Prostate gland (tissue), 2 donors: ENCODE measurements at regions not wholly inside any gene's neighbourhood (a gene's known extent, or its start where the extent isn't known, plus 50 kb on each side); places are given as distances from the start of the nearest gene placed in this dataset.

Experiments used
- CTCF ChIP-seq, 4 experiments: fragments of 200-600 bp in 2 of 4; fragments of 450-650 bp in 2 of 4; sonication (generic) in 2 of 4; IDR thresholded peaks; 1 replicate in 3 of 4; 2 replicates in 1 of 4; pipeline ENCODE4 v1.5.1; 2016 to 2019; ENCODE audit warnings: antibody characterized with exemption in 4 of 4, mild to moderate bottlenecking in 2 of 4, moderate library complexity in 2 of 4
- POLR2A ChIP-seq: fragments of 450-650 bp; IDR thresholded peaks from one replicate; pipeline ENCODE4 v1.6.1; 2016; ENCODE audit warnings: antibody characterized with exemption, mild to moderate bottlenecking
- POLR2AphosphoS5 ChIP-seq: sonication (generic); formaldehyde crosslinking; IDR thresholded peaks from one replicate; pipeline ENCODE4 v1.6.1; 2017; ENCODE audit warnings: antibody characterized with exemption

DNA sequence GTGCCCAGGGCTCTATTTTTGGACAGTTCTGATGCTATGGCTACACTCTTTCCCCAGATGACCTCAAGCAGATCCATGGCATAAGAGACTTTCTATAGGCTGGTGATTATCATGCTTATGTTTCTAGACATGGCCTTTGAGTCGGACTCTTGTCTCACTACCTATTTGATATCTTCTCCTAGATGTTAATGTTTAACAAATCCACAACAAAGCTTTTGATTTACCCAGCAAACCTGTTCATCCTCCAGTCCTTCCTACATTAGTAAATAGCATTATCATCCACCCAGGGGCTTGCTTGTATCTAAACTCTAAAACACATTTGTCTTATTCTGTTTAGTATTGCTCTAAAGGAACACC is 188.7 kb downstream of the CSNK2A3 start:
- no peak for TF ChIP-seq CTCF (IDR thresholded peaks at IDR 0.05)
- TF ChIP-seq POLR2AphosphoS5 = no peak
- no peak for TF ChIP-seq POLR2A
